ENCODE measurements at regions not wholly inside any gene's neighbourhood (a gene's known extent, or its start where the extent isn't known, plus 50 kb on each side); places are given as distances from the start of the nearest gene placed in this dataset.

GRCh38 chr9:80937645-80938044 lies 751.7 kb downstream of the TLE1 start:
- H4K20me1 ChIP-seq (ENCODE audit: insufficient read depth) = no peaks in the 10 kb centered on the region
- no peak overlapping the region for H3K4me2 ChIP-seq
- H3K27me3 ChIP-seq (ENCODE audit: insufficient read depth, low read depth) = no peaks in the 10 kb centered on the region
- no peak overlapping the region for H2AFZ ChIP-seq
- H3K36me3 ChIP-seq (ENCODE audit: low read depth) = no peaks in the 10 kb centered on the region
- H3K27ac ChIP-seq = no peak overlapping the region
- H3K79me2 ChIP-seq (ENCODE audit: low read depth) = no peaks in the 10 kb centered on the region
- H3K9me3 ChIP-seq (ENCODE audit: insufficient read depth, low read depth) = no peaks in the 10 kb centered on the region
- DNase-seq = no peak
- H3K4me3 ChIP-seq = no peak overlapping the region
- no peaks in the 10 kb centered on the region for H3K9me2 ChIP-seq (ENCODE audit: insufficient read depth)
- intact Hi-C loops (cut with micrococcal nuclease; ENCODE audit: unreplicated experiment) = no loop called here
- no peaks in the 10 kb centered on the region for H3F3A ChIP-seq (ENCODE audit: insufficient read depth, low read depth)
- TF ChIP-seq CTCF (conservative IDR thresholded peaks at IDR 0.05) = no peak
- no peak for TF ChIP-seq EZH2 (IDR thresholded peaks at IDR 0.05; ENCODE audit: low read depth)
- POLR2A ChIA-PET (ENCODE audit: unreplicated experiment) = no interaction called here
- BruUV-seq (replicated peaks) = no TSS peak
- no peaks in the 10 kb centered on the region for H3K4me1 ChIP-seq (replicated peaks; ENCODE audit: insufficient read depth)
- CTCF ChIA-PET = no interaction called here

GRCh38 chr9:80934095-80934494 lies 755.3 kb downstream of the TLE1 start:
- Histone ChIP-seq H3K27ac (no peak overlapping the region), H3K9me2 (ENCODE audit: insufficient read depth) (0 out of 2 replicates have a peak, but pooled peaks cover 3% of the 10 kb centered on the region), H3K27me3 (ENCODE audit: insufficient read depth, low read depth) (no peaks in the 10 kb centered on the region), H3K4me1 (replicated peaks; ENCODE audit: insufficient read depth) (no peaks in the 10 kb centered on the region), H3K9me3 (ENCODE audit: insufficient read depth, low read depth) (no peaks in the 10 kb centered on the region), H3K4me3 (no peak overlapping the region), H3F3A (ENCODE audit: insufficient read depth, low read depth) (no peaks in the 10 kb centered on the region), H4K20me1 (ENCODE audit: insufficient read depth) (no peaks in the 10 kb centered on the region), H3K79me2 (ENCODE audit: low read depth) (no peaks in the 10 kb centered on the region), H3K4me2 (no peak overlapping the region), H2AFZ (no peak overlapping the region), H3K36me3 (ENCODE audit: low read depth) (no peaks in the 10 kb centered on the region)
- POLR2A ChIA-PET (ENCODE audit: unreplicated experiment) = no interaction called here
- TF ChIP-seq CTCF (conservative IDR thresholded peaks at IDR 0.05) = no peak
- TF ChIP-seq EZH2 (IDR thresholded peaks at IDR 0.05; ENCODE audit: low read depth) = no peak
- CTCF ChIA-PET = no interaction called here
- no peak for DNase-seq
- intact Hi-C loops (cut with micrococcal nuclease; ENCODE audit: unreplicated experiment) = no loop called here
- no TSS peak for BruUV-seq (replicated peaks)

GRCh38 chr9:80932947-80933780 lies 756.2 kb downstream of the TLE1 start:
- Histone ChIP-seq H3F3A (ENCODE audit: insufficient read depth, low read depth) (no peaks in the 10 kb centered on the region), H3K27ac (no peak overlapping the region), H3K4me2 (no peak overlapping the region), H2AFZ (no peak overlapping the region), H3K27me3 (ENCODE audit: insufficient read depth, low read depth) (no peaks in the 10 kb centered on the region), H3K9me3 (ENCODE audit: insufficient read depth, low read depth) (no peaks in the 10 kb centered on the region), H3K4me1 (replicated peaks; ENCODE audit: insufficient read depth) (no peaks in the 10 kb centered on the region), H3K79me2 (ENCODE audit: low read depth) (no peaks in the 10 kb centered on the region), H3K4me3 (no peak overlapping the region), H3K36me3 (ENCODE audit: low read depth) (no peaks in the 10 kb centered on the region), H3K9me2 (ENCODE audit: insufficient read depth) (0 out of 2 replicates have a peak, but pooled peaks cover 3% of the 10 kb centered on the region), H4K20me1 (ENCODE audit: insufficient read depth) (no peaks in the 10 kb centered on the region)
- no peak for TF ChIP-seq CTCF (conservative IDR thresholded peaks at IDR 0.05)
- TF ChIP-seq EZH2 (IDR thresholded peaks at IDR 0.05; ENCODE audit: low read depth) = no peak
- no TSS peak for BruUV-seq (replicated peaks)
- POLR2A ChIA-PET (ENCODE audit: unreplicated experiment) = no interaction called here
- intact Hi-C loops (cut with micrococcal nuclease; ENCODE audit: unreplicated experiment) = no loop called here
- no peak for DNase-seq
- CTCF ChIA-PET = no interaction called here
